NCI-H526 treated with DMSO at 0.1 percent for 48 hours (cell line): ENCODE measurements at regions not wholly inside any gene's neighbourhood (a gene's known extent, or its start where the extent isn't known, plus 50 kb on each side); places are given as distances from the start of the nearest gene placed in this dataset.
A peak's percentile ranks its signal among the peaks of the same experiment; 100 is the strongest.

ENCODE experiments used
- DNase-seq: peaks from one replicate; lab custom pipeline; 2025; lab: John Stamatoyannopoulos, UW

DNA sequence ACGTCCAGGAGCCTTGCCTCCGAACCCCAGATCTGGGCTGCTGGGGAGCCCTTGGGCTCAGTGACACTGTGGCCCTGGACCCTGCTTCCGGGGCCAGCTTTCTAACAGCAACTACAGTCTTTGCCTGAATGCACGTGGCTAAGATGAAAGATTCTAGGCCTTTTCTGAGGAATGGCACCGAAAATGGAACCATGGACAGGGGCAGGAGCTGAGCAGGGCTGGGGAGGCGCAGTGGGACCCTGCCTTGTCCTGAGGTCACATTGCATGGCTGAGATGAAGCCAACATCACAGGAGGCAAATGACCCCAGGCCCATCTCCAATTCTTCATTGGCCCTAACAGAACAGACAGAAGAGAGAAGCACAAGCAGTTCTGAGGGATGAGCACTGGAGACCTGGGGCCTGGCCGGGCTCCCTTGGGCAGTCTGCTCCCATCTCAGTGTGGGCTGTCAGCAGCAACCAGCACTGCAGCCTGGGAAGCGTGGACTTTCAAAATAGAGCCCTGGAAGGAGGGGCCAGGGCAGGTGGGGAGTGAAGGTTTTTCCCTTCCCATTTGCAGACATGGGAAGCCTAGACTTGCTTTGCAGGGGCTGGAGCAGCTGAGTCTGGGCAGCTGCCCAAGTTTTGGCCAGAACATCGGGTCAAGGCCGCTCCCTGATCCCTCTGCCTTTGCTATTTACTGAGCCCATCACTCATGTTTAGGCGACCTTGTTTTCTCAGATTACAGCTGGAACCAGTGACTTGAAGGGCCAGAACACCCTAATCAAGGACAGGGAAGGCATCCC, 114.4 kb upstream of the TCERG1L start:
- DNase-seq, result no peak

DNA sequence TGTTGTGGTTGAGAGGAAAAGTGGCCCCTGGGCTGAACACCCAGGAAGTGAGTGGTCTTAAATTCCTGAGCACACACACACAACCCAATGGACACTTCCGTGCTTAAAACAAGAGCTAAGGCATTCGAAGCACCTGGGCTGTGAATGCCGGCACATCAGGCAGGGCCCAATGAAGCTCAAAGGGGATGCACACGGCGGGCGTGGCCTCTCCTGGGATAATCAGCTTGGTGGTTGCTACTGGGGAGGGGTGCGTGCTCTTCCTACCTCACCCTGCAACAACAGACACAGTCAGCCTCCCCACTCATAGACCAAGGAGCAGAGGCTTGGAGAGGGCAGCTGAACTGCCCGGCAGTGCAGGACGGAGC, 115.0 kb upstream of the TCERG1L start:
- DNase-seq, result no peak

DNA sequence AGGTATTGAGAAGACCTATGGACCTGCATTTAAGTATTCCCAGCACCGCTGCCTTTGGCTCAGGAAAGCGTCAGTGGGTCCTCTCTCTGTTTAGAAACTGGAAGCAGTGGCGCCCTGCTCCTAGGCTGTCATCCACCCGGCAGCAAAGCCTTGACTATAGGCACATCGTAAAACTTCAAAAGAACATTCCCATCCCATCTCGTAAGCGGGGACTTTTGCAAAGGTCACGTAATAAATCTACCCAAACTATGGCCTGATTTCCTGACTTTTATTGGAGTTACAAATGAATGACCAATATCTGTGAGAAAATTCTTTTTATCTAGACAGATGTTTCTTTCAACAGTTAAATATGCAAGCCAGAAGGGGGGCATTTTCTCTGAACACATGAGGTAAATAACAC, 115.8 kb upstream of the TCERG1L start:
- DNase-seq, result no peak

DNA sequence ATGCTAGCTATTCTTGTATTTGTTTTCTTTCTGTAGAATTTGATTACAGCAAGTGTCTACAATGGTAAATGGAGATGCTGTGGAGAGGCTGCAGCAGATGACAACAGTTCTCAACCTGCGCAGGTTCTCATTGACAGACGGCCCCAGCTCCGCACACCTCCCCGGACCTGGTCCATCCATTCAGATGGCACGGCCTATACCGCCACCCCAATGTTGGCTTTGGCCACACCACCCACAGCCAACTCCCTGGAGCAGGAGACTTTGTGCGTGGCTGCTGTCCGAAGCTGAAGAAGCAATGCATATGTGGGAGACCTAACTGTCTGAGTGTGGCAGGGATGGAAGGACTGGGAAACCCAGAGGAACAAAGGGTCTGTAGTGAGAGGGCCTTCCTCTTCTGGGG, 116.4 kb upstream of the TCERG1L start:
- DNase-seq, result no peak

DNA sequence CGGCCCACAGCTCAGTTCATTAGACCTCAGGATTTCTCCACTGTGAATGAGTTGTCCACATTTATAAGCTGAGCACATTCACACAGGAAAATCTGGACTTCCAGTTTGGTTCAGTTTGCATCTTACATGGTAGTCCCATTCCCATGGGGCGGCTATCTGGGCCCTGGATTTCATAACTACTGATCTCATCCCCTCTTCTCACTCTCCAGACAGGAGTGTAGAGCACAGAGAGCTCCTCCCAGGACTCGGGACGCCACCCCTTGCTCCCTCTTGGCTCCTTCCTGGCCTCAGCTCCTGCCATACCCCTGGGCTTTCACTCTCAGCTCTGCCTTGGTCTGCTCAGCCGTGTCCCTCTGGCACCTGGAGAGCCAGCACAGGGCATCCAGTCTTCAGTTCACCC, 117.6 kb upstream of the TCERG1L start:
- no peak for DNase-seq

DNA sequence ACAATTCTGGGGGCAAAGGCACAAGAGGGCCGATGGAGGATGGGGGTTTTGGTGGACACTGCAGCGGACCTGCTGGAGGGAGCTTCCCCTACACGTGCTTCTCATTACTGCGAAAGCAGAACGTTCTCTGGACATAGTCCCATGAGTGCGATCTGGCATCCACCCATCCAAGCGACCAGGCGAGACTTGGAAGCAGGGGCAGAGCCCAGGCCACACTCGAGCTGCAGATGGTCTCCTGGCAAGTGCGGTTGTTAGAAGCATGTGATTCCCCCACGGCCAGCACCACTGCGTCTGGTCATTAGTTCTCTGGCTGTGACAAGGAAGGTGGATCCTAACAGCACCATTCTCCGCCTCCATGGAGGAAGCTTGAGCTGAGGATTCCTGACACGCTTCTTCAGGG, 118.4 kb upstream of the TCERG1L start:
- no peak for DNase-seq

DNA sequence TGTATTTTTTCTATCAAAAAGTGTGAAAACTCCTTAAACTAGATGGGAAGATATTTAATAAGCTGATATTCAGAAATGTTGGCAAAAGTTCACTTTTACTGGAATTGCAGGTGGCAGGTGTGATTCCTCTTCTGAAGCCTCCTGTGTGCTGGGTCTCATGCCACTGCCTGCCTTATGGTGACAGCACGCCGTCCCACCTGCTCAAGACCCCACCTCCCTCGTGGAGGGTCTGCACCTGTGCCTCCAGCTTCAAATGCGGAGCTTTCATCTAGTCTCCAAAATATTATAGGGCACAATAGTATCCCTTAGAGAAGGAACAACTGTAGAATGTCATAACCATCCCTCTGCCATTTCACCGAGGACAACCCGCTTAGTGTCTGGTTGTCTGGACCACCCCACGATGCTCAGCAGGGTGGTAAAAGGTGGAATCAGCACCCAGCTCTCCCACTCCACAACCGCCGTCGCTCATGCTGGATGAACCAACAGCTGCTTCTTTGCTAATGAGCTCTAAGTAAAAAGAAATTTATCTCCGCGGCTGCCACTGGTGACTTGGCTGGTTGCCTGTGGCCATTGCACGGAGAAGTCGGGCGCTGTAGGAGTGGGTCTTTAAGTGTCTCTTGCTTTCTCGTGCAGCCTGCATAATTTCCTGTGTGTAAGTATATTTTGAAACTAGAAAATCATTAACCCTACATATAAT, 119.3 kb upstream of the TCERG1L start:
- DNase-seq, result no peak

DNA sequence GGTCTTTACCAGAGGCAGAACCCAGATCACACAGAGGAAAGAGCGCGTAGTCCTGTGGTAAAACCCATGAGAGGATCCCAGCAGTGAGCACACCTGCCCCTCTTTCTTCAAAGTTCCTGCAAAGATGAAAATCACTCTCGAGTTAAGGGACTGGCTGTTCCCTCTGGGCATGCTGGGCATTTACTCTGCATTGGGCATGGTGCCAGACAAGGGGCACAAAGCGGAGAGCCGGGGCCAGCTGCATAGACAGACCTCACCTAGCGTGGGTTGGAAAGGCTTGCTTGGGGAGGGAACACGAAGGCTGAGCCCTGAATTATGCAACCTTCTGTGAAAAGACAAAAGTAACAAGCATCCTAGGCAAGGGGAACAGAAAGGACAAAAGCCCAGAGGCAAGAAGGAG, 120.0 kb upstream of the TCERG1L start:
- DNase-seq, result no peak

DNA sequence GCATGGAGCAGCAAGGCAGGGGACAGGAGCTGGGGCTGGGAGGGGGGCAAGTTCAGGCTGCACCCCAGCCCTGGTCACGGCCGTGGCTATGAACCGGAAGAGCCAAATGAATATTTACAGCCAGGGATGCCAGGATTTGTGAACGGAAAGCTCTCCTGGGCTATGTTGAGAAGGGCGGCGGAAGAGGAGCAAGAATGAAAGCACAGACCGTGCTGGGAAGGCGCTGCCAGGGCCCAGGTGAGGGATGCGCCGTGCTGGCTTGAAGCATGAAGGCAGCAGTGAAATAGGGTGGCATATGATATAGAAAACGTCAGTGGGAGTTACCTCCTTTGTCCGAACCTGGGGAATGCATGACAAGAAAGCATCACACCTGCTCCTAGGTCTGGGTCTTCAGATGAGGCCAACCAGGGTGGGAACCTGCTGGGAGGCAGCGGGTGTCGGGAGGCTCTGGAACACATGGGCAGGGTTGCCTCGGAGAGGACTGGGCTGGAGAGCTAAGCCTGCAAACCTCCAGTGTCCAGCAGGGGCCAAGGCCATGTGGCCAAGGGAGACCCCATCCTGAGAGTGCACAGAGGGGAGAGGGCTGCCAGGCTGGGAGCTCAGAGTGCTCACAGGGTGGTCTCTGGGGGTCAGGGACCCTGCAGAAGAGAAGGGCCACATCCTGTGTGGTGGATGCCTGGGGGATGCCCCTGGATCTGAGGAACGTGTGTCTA, 120.6 kb upstream of the TCERG1L start:
- DNase-seq, result no peak

DNA sequence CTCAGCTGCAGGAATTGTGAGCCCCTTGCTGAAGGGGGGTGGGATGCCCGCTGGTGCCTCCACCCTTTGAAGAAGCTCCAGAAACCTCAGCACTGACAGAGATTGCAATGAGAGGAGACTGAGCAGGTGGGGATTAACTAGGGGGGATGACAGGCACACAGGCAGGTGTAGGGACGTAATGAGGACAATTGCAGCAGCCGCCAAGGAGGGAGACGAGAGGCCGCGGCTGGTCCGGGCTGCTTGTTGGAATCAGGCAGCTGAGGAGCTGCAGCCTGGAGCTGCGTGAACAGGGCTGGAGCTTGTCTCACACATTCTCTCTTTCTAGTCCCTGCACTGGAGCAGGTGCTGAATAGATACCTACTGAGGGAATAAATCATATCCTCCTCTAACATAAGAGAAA, 122.0 kb upstream of the TCERG1L start:
- no peak for DNase-seq

DNA sequence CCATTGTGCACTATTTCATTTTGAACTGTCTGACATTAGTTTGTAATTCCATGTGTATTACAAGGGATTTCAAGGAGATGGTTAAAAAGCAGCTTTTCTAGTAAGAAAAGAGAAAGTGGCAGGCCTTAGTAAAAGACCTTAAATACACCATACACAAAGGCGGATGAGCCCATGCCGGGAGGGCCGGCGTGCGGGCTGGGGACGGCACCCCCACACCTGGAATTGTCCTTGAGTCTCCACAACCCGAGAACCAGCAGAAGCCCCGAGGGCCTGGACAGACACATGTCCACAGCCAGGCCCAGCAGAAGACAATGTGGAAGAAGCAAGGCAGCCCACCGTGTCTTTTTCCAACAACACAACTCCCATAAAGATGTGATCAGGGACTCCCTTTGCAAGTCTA, 123.7 kb upstream of the TCERG1L start:
- no peak for DNase-seq

DNA sequence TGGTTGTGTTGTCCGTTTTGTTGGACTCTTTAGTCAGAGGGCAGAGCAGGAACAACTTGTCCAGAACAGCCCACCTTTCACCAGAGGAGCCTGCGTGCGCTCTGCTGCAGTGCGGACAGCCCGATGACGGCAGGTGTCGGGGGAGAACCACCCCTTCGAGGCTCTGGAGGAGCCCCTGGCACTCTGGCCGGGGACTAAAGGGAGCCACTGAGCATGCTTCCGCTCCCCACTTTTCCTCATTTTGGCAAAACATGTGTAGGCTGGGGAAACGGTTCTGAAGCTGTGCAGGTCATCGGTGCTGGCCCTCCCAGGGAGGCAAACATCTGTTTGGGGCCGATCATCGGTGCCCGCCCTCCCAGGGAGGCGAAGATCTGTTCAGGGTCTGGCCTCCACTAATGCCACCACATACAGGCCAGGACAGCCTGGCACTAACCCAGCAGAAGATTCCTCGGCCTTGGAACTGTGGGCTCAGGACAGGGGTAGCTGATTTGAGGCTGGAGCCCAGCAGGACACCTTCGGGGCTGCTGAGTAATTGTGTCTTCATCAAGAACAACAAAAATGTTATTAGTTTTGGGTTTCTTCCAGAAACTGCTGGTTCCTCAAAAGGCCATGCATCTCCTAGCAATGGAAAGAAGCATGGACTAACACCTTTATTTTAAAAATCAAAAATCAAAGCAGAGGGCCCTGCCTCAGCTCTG, 124.4 kb upstream of the TCERG1L start:
- DNase-seq, result no peak

DNA sequence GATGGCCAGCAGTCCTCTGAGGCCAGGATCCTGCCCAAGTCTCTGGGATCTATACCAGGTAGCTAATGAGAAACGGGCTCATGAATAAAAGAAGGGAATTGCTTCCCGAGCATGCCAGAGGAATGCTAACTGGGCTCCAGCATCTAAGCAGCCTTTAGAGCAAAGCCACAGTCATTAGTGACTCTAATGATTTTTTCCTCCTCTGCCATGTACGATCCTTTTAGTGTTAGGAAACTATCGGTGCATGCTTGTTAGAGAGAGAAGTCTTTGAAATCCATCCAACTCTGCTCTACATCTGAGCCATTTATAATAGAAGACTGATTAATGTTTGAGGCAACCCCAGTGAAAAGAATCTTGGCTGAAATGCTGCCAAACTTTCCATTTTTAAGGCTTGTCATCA, 124.9 kb upstream of the TCERG1L start:
- DNase-seq, result no peak

DNA sequence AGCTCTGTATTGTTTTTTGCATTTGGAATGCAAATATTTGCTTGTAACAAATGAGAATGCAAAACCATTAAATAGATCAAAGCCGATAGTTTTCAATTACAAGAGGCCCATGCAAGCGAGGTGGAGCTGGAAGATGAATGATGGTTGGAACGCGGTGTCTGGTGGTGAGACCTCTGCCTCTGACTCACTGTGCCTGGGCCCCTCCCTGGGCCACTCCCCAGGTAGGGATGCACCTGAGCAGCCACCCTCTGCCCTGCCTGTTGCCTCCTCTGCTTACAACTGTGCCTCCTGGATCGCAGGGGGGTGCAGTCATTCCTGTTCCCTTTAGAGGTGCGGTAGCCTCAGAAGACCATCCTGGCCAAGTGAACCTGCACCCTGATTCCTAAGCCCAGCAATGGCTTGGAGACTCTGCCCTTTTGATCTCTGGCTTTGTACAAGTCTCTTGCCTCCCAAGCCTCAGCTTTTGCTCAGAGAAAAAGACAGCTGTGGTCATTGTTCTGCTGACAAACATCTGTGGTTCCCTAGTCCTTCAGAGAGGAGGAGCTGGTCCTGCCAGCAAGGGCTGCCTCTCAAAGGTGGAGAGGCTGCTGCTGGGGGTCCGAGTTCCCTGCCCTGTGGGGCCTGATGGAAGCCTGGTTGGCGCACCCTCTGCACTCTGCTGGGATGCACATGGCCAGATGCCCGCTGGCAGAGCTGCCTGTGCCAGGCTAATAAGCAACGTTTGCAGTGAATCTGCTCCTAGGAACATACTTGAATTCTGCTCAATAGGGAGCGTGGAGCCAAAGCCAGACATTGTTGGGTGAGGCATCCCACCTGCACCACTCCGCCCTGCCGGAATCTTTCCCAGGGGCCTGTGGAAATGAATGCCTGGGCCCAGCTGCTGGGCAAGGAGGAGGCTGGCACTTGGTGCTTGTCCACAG, 126.3 kb upstream of the TCERG1L start:
- peak; percentile 57 for DNase-seq

DNA sequence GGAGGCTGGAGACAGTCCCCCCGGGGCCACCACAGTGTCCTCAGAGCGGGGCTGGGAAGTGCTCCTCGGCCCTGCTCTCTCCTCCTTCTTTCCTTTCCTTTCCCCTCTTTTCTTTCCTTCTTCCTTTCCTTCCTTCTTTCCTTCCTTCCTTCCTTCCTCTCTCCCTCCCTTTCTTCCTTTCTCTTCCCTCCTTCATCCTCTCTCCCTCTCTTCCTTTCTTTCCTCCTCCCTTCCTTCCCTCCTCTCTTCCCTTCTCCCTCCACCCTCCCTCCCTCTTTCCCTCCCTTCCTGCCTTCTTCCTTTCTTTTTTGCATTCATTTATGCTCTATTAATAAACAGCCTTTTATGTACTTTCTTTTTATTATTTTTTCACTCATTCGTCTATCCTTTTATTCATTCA, 127.1 kb upstream of the TCERG1L start:
- DNase-seq, result no peak

DNA sequence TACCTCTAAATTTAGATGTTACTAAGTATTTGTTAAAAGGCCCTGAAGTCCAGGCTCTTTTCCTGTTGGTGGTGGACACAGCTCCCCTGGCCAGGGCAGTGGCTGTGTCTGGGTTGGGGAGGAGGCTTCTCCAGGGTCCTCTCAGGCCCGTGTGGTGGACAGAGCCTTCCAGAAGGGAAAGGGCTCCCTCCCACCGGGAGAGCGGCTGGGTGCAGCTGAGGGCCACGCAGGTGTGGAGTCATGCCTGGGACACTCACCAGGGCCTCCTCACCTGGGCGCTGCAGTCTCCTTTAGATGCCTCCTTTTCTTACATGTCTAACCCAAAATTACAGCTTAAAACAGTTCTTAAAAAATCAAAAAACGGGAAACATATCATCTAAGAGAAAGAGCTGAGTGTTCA, 128.2 kb upstream of the TCERG1L start:
- DNase-seq, result no peak

DNA sequence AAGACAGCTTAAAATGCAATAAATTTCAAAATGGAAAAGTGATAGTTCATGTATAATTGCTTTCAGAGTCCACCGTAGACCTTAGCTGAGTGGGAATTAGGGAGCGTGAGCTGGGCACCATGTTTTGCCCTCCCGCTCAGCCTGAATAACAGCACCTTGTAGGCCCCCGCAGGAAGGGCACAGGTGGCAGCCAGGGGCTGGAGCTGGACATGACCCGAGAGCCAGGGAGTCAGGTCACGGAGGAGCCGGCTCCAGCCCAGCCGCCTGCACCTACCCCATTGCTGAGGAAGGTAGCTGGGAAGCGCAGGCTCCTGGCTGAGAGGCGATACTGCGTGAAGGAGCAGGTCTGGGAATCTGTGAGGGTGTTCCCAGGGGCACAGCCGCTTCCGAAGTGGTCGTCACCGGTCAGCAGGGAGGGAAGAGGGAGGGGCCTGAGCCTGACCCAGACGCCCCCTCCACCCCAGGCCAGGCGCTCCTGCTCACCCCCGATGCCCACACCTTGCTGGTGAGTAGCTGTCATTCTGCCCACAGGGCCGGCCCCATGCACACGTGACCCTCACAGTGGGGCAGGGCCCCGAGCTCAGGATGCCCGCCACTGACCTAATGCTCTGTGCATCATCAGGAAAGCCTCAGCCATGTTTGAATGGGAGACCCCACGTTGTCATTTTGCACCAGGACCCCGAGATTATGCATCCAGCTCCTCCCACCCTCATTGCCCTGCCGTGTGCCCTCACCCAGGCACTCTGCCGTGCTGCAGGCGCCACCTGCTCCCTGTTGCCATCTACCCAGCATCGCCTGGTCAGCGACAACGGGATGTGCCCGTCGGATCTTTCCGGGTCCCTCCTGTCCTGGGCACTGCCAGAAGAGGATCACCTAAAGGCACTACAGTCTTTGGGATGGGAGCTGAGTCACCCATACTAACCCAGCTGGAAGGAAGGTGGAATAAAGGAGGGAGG, 129.2 kb upstream of the TCERG1L start:
- no peak for DNase-seq

DNA sequence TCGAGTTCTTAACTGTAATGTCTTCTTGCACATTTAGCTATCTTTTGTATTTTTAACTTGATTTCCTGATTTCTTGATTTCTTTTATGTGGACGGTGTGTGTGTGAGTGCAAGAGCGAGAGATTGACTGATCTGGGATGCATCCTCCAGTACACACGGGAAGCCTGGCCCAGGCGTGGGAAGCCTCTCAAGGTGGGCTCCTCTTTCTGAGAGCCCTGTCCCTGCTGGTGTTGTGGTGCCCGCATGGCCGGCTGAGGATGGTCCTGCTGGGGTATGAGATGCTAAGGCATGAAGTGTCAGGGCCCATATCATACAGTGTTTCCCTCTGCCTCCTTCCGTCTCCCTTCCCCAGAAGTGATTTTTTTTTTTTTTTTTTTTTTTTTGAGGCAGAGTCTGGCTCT, 130.8 kb upstream of the TCERG1L start:
- DNase-seq, result no peak

DNA sequence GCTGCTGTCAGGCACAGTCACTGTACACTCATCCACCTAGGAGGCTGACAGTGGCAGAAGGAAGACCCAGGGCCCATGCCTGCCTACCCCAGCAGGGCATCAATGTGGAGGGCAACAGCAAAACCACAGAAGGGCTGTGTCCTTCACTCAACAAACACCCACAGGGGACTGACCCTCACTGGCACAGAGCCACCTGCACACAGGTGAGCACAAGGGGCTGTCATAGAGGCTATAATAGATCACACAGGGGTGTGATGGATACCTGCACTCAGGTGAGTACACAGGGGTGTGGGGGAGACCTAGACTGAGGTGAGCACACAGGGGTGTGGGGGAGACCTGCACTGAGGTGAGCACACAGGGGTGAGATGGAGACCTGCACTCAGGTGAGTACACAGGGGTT, 132.8 kb upstream of the TCERG1L start:
- DNase-seq, result no peak

DNA sequence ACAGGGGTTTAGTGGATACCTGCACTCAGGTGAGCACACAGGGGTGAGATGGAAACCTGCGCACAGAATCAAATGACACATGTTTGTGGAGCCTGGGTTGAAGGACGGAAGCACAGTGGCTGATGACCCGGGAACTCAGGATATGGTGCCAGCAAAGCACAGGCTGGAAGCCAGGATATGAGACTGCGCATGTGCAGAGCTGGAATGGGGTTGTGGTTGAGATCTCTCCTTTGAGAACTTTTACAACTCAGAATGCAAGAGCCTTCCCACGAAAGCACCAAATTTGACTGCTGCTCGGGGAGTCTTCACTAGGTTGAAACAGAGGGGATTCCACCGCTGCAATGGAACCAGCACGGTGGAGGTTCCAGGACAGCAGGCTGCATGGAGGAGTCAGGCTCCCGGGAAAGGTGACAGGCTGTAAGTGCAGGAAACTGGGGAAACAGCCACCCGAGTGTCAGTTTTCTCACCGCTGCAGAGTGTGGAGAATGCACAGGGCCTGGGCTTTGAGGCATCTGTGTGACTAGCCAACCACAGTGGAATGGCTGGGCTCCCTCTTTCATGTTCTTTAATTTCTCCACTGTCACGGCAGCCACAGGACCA, 133.4 kb upstream of the TCERG1L start:
- no peak for DNase-seq
